Stimulated activated CD4-positive, alpha-beta T cell treated with anti-CD3 and anti-CD28 coated beads, Interleukin-2, amount 100 ng/mL, for 48 hours (primary cell): ENCODE measurements at regions not wholly inside any gene's neighbourhood (a gene's known extent, or its start where the extent isn't known, plus 50 kb on each side); places are given as distances from the start of the nearest gene placed in this dataset.
"Not testable (repeated sequence)": the region's sequence is repeated elsewhere in the genome, so short reads cannot be mapped to it uniquely, and the experiment has no call there.

ENCODE experiments used
- DNase-seq, 2 donors: peaks; one replicate each; pipeline ENCODE4 v3.0.0-alpha.2; 2020

DNA sequence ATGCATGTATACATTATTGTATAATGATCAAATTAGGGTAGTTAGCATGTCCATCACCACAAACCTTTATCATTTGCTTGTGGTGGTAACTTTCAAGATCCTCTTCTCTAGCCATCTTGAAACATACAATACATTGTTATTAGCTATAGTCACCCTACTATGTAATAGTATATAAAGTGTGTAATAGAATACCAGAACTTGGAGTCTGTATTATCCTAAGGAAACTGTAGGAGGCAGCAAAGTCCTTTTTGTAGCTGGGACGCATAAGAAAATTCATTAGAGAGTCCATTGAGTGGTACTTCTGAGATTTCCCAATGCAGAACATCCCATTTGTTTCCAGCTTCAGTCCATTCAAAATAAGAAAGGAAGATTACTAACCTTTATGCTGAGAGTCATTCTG is 325.9 kb upstream of the LRFN5 start:
- DNase-seq: no peak

GRCh38 chr14:41277450-41277849 is 329.2 kb upstream of the LRFN5 start:
- no peak for DNase-seq

GRCh38 chr14:41257476-41257875 is 349.2 kb upstream of the LRFN5 start:
- DNase-seq: no peak

- no peak for DNase-seq
Measured at GRCh38 chr14:41235466-41235865, 371.2 kb upstream of the LRFN5 start.

- no peak for DNase-seq
Measured at GRCh38 chr14:41230683-41231082, 376.0 kb upstream of the LRFN5 start.

- DNase-seq: no peak
Measured at GRCh38 chr14:41229824-41230223, 376.9 kb upstream of the LRFN5 start.

DNA sequence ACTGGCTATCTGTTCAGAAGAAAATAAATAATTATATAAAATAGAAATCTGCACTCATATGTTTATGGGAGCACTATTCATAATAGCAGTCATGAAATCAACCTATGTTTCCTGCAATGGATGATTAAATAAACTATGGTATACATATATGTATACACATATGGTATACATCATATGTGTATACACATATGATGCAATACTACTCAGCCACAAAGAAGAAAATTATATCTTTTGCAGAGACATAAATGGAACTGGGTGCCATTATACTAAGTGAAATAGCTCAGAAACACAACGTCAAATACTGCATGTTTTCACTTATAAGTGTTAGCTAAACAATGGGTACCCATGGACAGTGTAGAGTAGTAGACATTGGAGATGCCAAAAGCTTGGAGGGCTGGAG is 381.2 kb upstream of the LRFN5 start:
- no peak for DNase-seq

GRCh38 chr14:41222581-41222980 is 384.1 kb upstream of the LRFN5 start:
- no peak for DNase-seq

GRCh38 chr14:41214978-41215377 is 391.7 kb upstream of the LRFN5 start:
- DNase-seq: not testable (repeated sequence)

GRCh38 chr14:41201696-41202095 is 405.0 kb upstream of the LRFN5 start:
- DNase-seq: no peak

GRCh38 chr14:41187868-41188267 is 418.8 kb upstream of the LRFN5 start:
- no peak for DNase-seq

GRCh38 chr14:41171045-41171444 is 435.6 kb upstream of the LRFN5 start:
- no peak for DNase-seq

- DNase-seq: no peak
Measured at GRCh38 chr14:41167040-41167439, 439.6 kb upstream of the LRFN5 start.

DNA sequence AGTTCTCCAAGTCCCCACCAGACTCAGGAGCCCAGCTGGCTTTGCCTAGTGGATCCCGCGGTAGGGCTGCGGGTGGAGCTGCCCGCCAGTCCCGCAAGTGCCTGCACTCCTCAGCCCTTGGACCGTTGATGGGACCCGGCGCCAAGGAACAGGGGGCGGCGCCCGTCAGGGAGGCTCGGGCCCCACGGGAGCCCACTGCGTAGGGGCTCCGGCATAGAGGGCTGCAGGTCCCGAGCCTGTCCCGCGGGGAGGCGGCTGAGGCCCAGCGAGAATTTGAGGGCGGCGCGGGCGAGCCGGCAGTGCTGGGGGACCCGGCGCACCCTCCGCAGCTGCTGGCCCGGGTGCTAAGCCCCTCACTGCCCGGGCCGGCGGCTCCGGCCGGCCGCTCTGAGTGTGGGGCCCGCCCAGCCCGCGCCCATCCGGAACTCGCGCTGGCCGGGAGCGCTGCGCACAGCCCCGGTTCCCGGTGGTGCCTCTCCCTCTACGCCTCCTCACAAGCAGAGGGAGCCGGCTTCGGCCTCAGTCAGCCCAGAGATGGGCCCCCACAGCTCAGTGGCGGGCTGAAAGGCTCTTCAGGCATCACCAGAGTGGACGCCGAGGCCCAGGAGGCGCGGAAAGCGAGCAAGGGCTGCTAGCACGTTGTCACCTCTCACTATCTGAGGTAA is 452.4 kb upstream of the LRFN5 start:
- no peak for DNase-seq

DNA sequence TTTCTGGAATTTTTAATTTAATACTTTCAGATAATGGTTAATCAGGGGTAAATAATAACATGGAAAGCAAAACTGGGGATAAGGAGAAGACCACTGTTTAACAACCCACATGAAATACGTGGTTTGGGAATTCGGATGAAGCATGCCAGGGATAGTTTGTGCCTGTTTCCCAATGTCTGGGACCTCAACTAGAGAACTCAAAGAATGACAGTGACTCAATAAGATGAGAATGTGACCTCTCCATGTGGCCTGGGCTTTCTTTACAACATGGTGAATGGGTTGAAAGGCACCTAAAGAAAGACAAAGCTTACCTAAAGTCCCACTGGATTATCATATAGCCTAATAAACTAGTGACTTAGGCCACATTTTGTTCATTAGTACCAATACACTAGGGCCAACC is 460.3 kb upstream of the LRFN5 start:
- no peak for DNase-seq

DNA sequence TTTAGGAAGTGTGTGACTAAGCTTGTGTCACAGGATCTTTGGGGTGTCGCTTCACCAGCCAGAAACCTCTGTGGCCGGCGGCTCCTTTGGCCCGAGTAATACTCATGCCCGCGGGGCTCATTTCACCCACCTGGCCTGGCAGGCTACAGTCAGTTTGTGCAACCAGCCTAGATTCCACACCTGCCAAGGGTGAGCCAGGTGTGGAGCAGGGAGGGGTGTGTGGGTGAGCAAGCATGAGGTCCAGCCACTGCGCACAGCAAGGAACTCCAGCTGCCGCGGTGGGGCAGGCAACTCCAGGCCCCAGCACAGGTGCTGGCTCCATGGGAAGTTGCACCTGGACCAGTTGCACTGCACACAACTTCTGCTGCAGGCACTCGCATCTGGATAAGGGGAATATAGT is 462.3 kb upstream of the LRFN5 start:
- DNase-seq: no peak

DNA sequence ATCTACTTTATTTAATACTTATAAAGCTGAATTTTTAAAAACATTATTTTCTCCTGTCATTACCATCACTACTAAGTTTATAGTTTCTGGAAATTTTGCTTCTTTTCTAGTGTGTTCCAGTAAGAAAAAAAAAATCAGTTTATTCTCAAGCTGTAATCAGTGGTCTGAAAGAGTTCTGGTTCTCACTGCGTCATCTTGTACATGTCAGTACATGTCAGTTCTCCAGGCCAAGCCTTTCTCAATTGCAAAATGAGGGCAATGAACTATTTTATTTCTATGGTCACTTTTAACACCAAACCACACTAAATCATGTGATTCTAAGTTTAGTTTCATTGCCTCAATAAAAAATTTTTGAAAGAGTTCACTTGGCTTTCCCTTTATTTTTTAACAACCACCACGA is 468.9 kb upstream of the LRFN5 start:
- no peak for DNase-seq

GRCh38 chr14:41130274-41130673 is 476.4 kb upstream of the LRFN5 start:
- DNase-seq: no peak

- no peak for DNase-seq
Measured at GRCh38 chr14:41120402-41120801, 486.3 kb upstream of the LRFN5 start.

GRCh38 chr14:41096131-41096530 is 510.5 kb upstream of the LRFN5 start:
- no peak for DNase-seq

- no peak for DNase-seq
Measured at GRCh38 chr14:41087056-41087455, 519.6 kb upstream of the LRFN5 start.

DNA sequence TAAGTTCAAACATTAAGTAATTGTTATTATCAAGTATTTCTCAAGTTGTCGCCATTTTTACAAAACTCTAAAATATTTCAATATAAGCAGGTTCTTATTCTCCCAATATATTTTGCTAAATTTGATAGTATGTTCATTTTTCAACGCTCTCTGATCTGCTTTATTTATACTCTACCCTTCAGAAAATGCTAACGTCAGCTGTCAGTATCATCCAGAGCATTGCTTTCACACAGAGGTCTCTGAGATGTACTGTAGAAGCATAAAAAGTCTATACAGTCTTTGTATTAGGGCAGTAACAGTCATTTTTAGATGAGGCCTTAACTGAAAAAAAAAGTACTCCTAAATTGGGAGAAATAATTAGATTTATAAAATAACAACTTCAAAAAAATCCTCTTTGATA is 533.1 kb upstream of the LRFN5 start:
- DNase-seq: no peak

- no peak for DNase-seq
Measured at GRCh38 chr14:41072776-41073175, 533.9 kb upstream of the LRFN5 start.

DNA sequence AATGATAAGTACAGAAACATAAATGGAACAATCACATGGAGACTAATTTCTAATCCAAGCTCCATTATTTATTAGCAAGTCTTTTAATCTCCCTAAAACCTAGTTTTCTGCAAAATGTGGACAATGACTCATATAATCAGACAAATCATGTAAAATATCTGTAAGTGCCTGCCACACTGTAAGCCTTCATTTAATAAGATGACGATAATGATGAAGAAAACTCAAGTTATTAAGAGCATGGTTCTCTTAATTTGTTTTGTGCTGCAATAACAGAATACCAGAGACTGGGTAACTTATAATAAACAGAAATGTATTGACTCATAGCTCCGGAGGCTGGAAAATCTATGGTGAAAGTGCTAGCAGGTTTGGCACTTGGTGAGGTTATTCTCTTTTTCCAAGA is 535.3 kb upstream of the LRFN5 start:
- DNase-seq: no peak

DNA sequence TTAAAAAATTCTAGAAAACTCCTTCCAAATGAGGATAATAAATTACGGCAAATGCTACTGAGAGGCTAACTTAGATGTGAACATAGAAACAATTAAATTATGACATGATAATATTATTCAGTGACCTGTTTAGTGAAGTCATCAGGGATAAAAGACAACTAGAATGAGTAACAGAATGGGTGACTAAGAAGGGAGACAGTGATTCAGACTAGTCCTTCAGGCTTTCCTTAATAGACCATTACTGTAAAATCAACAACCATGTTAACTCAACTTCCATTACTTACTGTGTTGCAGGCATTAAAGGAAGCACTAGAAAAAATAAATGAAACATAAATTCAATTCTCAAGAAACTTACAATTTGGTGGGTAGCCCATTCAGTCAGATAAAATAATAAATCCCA is 543.9 kb upstream of the LRFN5 start:
- no peak for DNase-seq

DNA sequence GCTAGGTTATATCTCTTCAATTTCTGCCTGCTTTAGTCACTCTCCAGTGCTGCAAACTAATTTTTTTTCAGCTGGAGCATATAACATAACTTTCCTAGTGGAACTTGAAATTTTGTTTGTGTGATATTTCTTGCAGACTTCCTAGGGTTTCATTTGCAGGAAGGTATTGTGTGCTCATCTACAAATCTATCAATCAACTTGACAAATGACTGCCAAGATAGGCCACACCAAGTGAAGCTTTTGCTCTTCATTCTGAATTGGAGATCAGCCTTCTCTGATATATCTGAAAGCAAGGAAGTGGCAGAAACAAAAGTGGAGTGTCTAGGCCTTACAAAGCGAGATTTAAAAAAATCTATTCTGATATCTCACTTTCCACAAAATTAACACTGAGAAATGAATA is 551.1 kb upstream of the LRFN5 start:
- no peak for DNase-seq
